CD4-positive, alpha-beta T cell (primary cell): ENCODE measurements at regions not wholly inside any gene's neighbourhood (a gene's known extent, or its start where the extent isn't known, plus 50 kb on each side); places are given as distances from the start of the nearest gene placed in this dataset.

Source experiments
- ATAC-seq: fragments of 200-7000 bp; cut with Tn5 transposase; one replicate; pipeline ENCODE4 v1.10.0; 2022; ENCODE audit warnings: mild to moderate bottlenecking; ENCODE audit not compliant: poor library complexity
- CTCF ChIA-PET: fragments of 350-600 bp; sonication (Branson Sonifier 250); formaldehyde crosslinking; loops from one replicate; lab custom pipeline; 2021; ENCODE audit warnings: antibody characterized with exemption, inconsistent platforms; lab: Charles Lee
- POLR2A ChIA-PET: fragments of 350-600 bp; sonication (Branson Sonifier 250); formaldehyde crosslinking; loops from one replicate; lab custom pipeline; 2021; ENCODE audit warnings: antibody characterized with exemption, inconsistent platforms; lab: Charles Lee
- DNase-seq, 14 experiments: peaks; one replicate each; pipeline ENCODE4 v3.0.0-alpha.2; 2013 to 2020; ENCODE audit warnings: mixed read lengths in 2 of 14
- H3K27ac ChIP-seq, 2 donors: one replicate each; pipeline versions ENCODE4 v1.5.1 to v1.7.0; 2013; ENCODE audit warnings: low read length in 2 of 2, low read depth in 1 of 2, mild to moderate bottlenecking in 1 of 2
- H3K27me3 ChIP-seq, 2 experiments: 1 replicate in 1 of 2; 2 replicates in 1 of 2; pipeline versions ENCODE4 v1.6.1 to v1.7.0; 2013; ENCODE audit warnings: low read length in 2 of 2, control low read depth in 1 of 2, mild to moderate bottlenecking in 1 of 2, moderate library complexity in 1 of 2; ENCODE audit not compliant: insufficient read depth in 2 of 2, control insufficient read depth in 1 of 2
- H3K36me3 ChIP-seq: one replicate; pipeline ENCODE4 v1.6.1; 2013; ENCODE audit warnings: low read length, control low read depth; ENCODE audit not compliant: insufficient read depth
- H3K4me1 ChIP-seq: one replicate; pipeline ENCODE4 v1.6.1; 2013; ENCODE audit warnings: low read length, control low read depth; ENCODE audit not compliant: insufficient read depth
- H3K4me3 ChIP-seq: one replicate; pipeline ENCODE4 v1.5.1; 2013; ENCODE audit warnings: mild to moderate bottlenecking, low read length, moderate library complexity
- H3K9me3 ChIP-seq, 2 experiments: 1 replicate in 1 of 2; 2 replicates in 1 of 2; pipeline versions ENCODE4 v1.6.1 to v1.7.0; 2013; ENCODE audit warnings: low read length in 2 of 2, mild to moderate bottlenecking in 2 of 2, control low read depth in 1 of 2, moderate library complexity in 1 of 2; ENCODE audit not compliant: control insufficient read depth in 1 of 2, insufficient read depth in 1 of 2
- H3K27ac Mint-ChIP-seq: one replicate; pipeline ENCODE4 v1.8.0; 2020; ENCODE audit warnings: mixed read lengths
- H3K27me3 Mint-ChIP-seq: one replicate; pipeline ENCODE4 v1.8.0; 2021; ENCODE audit warnings: mixed read lengths
- H3K36me3 Mint-ChIP-seq: one replicate; pipeline ENCODE4 v1.8.0; 2021; ENCODE audit warnings: low read depth, mixed read lengths
- H3K4me1 Mint-ChIP-seq: one replicate; pipeline ENCODE4 v1.8.0; 2021; ENCODE audit warnings: low read depth, mixed read lengths
- H3K4me3 Mint-ChIP-seq: one replicate; pipeline ENCODE4 v1.8.0; 2020; ENCODE audit warnings: mild to moderate bottlenecking, mixed read lengths
- H3K9me3 Mint-ChIP-seq: one replicate; pipeline ENCODE4 v1.8.0; 2020; ENCODE audit warnings: mixed read lengths
- CTCF ChIP-seq: fragments of 200-600 bp; IDR thresholded peaks from one replicate; pipeline ENCODE4 v1.8.0; 2022; ENCODE audit warnings: antibody characterized with exemption, mild to moderate bottlenecking
- intact Hi-C, 2 experiments: fragments of 100-400 bp; cut with DNase I in 1 of 2; cut with micrococcal nuclease in 1 of 2; formaldehyde crosslinking; loops; one replicate each; pipeline versions ENCODE4 v1.15.1 to v1.9.0; 2023 to 2025; cut with DNase I, micrococcal nuclease

DNA sequence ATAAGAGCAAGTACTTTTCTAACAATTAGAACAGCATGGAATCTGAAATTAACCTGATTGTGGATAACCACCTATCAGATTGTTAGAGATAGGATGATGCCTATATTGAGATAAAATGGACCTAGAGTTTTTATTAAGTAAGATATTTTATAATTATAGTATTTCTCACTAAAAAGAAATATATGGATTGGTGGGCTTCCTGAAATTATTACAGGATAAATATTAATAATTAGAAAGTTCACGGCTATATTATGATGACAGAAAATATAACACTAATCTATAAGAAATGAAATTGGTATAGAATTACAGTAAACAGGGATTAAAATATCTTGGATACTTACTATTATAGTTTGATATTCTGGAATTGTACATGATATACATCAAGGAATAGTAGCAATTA, 378.0 kb upstream of the SPRY2 start:
- Histone ChIP-seq H3K27ac (no peak overlapping the region), H3K36me3 (no peaks in the 10 kb centered on the region), H3K4me1 (no peaks in the 10 kb centered on the region), H3K9me3 (no peaks in the 10 kb centered on the region), H3K4me3 (no peak overlapping the region), H3K27me3 (no peaks in the 10 kb centered on the region)
- POLR2A ChIA-PET = no interaction called here
- Mint-ChIP-seq H3K4me3 (no peak overlapping the region), H3K27me3 (no peaks in the 10 kb centered on the region), H3K9me3 (no peaks in the 10 kb centered on the region), H3K36me3 (no peaks in the 10 kb centered on the region), H3K27ac (no peak overlapping the region), H3K4me1 (no peaks in the 10 kb centered on the region)
- ATAC-seq (no peak), DNase-seq (no peak)
- TF ChIP-seq CTCF = no peak
- CTCF ChIA-PET = no interaction called here
- intact Hi-C loops = no loop called here

GRCh38 chr13:80717776-80718175, 376.9 kb upstream of the SPRY2 start:
- Histone ChIP-seq H3K27ac (no peak overlapping the region), H3K9me3 (peaks cover 0 to 3% of the 10 kb centered on the region in 2 experiments), H3K27me3 (no peaks in the 10 kb centered on the region), H3K36me3 (no peaks in the 10 kb centered on the region), H3K4me3 (no peak overlapping the region), H3K4me1 (no peaks in the 10 kb centered on the region)
- no peaks in the 10 kb centered on the region for H3K9me3 Mint-ChIP-seq
- ChIA-PET CTCF (no interaction called here), POLR2A (no interaction called here)
- intact Hi-C loops = no loop called here
- no peak for ATAC-seq
- no peak for TF ChIP-seq CTCF
- no peak for DNase-seq
- H3K4me1 Mint-ChIP-seq = no peaks in the 10 kb centered on the region
- no peaks in the 10 kb centered on the region for H3K36me3 Mint-ChIP-seq
- H3K27ac Mint-ChIP-seq = no peak overlapping the region
- no peak overlapping the region for H3K4me3 Mint-ChIP-seq
- H3K27me3 Mint-ChIP-seq = no peaks in the 10 kb centered on the region

GRCh38 chr13:80716610-80717081, 375.7 kb upstream of the SPRY2 start:
- ChIA-PET POLR2A (no interaction called here), CTCF (no interaction called here)
- Histone ChIP-seq H3K27me3 (no peaks in the 10 kb centered on the region), H3K36me3 (no peaks in the 10 kb centered on the region), H3K4me1 (no peaks in the 10 kb centered on the region), H3K27ac (no peak overlapping the region), H3K9me3 (peaks cover 0 to 4% of the 10 kb centered on the region in 2 experiments), H3K4me3 (no peak overlapping the region)
- Mint-ChIP-seq H3K27me3 (no peaks in the 10 kb centered on the region), H3K27ac (no peak overlapping the region), H3K4me1 (no peaks in the 10 kb centered on the region), H3K4me3 (no peak overlapping the region), H3K36me3 (no peaks in the 10 kb centered on the region), H3K9me3 (no peaks in the 10 kb centered on the region)
- intact Hi-C loops = no loop called here
- no peak for TF ChIP-seq CTCF
- ATAC-seq = no peak
- DNase-seq = peak in 1 of 14 experiments; percentile 2
